ENCODE measurements at regions not wholly inside any gene's neighbourhood (a gene's known extent, or its start where the extent isn't known, plus 50 kb on each side); places are given as distances from the start of the nearest gene placed in this dataset.

- Histone ChIP-seq H3K27ac (ENCODE audit: extremely low read depth, low read depth, low read length) (no peak overlapping the region), H3K9me3 (ENCODE audit: control insufficient read depth, insufficient read depth, low read depth, low read length) (no peaks in the 10 kb centered on the region), H3K4me1 (ENCODE audit: control insufficient read depth, insufficient read depth, low read length) (no peaks in the 10 kb centered on the region), H3K4me3 (ENCODE audit: low read depth, low read length) (no peak overlapping the region), H3K36me3 (ENCODE audit: control insufficient read depth in 2 of 2, insufficient read depth in 1 of 2, low read length in 2 of 2) (no peaks in the 10 kb centered on the region)
- CTCF ChIA-PET = interaction anchor here (0.6 kb wide), 1 partner anchor 299 kb away, joined by 3 read pairs; no protein-coding TSS in a partner anchor
- POLR2A ChIA-PET = no interaction called here
- TF ChIP-seq ZNF214 (tag by site-specific recombination; IDR thresholded peaks at IDR 0.05; ENCODE audit: borderline replicate concordance) = no peak
- TF ChIP-seq ZBTB6 (tag by site-specific recombination; IDR thresholded peaks at IDR 0.05) = no peak
- TF ChIP-seq ZNF670 (tag by site-specific recombination; IDR thresholded peaks at IDR 0.05; ENCODE audit: low read depth) = no peak
- no peak for TF ChIP-seq ZNF112 (tag by site-specific recombination; IDR thresholded peaks at IDR 0.05)
- TF ChIP-seq, protein P1, sequence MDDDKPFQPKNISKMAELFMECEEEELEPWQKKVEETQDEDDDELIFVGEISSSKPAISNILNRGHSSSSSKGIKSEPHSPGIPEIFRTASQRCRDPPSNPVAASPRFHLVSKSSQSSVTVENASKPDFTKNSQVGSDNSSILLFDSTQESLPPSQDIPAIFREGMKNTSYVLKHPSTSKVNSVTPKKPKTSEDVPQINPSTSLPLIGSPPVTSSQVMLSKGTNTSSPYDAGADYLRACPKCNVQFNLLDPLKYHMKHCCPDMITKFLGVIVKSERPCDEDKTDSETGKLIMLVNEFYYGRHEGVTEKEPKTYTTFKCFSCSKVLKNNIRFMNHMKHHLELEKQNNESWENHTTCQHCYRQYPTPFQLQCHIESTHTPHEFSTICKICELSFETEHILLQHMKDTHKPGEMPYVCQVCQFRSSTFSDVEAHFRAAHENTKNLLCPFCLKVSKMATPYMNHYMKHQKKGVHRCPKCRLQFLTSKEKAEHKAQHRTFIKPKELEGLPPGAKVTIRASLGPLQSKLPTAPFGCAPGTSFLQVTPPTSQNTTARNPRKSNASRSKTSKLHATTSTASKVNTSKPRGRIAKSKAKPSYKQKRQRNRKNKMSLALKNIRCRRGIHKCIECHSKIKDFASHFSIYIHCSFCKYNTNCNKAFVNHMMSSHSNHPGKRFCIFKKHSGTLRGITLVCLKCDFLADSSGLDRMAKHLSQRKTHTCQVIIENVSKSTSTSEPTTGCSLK (tag by site-specific recombination; IDR thresholded peaks at IDR 0.05) = no peak
- TF ChIP-seq ZNF571 (tag by site-specific recombination; IDR thresholded peaks at IDR 0.05) = no peak
- TF ChIP-seq ZSCAN5A (tag by site-specific recombination; IDR thresholded peaks at IDR 0.05) = no peak
- no peak for TF ChIP-seq ZNF510 (tag by site-specific recombination; IDR thresholded peaks at IDR 0.05; ENCODE audit: insufficient replicate concordance)
- TF ChIP-seq ZFP3 (tag by site-specific recombination; IDR thresholded peaks at IDR 0.05; ENCODE audit: low read depth) = no peak
- no peak for TF ChIP-seq ZNF157 (tag by site-specific recombination; IDR thresholded peaks at IDR 0.05)
- TF ChIP-seq ZNF138 (tag by site-specific recombination; IDR thresholded peaks at IDR 0.05; ENCODE audit: borderline replicate concordance) = no peak
- no peak for TF ChIP-seq ZNF664 (tag by site-specific recombination; IDR thresholded peaks at IDR 0.05)
- TF ChIP-seq, protein P2, sequence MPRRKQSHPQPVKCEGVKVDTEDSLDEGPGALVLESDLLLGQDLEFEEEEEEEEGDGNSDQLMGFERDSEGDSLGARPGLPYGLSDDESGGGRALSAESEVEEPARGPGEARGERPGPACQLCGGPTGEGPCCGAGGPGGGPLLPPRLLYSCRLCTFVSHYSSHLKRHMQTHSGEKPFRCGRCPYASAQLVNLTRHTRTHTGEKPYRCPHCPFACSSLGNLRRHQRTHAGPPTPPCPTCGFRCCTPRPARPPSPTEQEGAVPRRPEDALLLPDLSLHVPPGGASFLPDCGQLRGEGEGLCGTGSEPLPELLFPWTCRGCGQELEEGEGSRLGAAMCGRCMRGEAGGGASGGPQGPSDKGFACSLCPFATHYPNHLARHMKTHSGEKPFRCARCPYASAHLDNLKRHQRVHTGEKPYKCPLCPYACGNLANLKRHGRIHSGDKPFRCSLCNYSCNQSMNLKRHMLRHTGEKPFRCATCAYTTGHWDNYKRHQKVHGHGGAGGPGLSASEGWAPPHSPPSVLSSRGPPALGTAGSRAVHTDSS (tag by site-specific recombination; IDR thresholded peaks at IDR 0.05) = no peak
Measured at GRCh38 chr3:194073926-194074325, 62.0 kb upstream of the HES1 start.

DNA sequence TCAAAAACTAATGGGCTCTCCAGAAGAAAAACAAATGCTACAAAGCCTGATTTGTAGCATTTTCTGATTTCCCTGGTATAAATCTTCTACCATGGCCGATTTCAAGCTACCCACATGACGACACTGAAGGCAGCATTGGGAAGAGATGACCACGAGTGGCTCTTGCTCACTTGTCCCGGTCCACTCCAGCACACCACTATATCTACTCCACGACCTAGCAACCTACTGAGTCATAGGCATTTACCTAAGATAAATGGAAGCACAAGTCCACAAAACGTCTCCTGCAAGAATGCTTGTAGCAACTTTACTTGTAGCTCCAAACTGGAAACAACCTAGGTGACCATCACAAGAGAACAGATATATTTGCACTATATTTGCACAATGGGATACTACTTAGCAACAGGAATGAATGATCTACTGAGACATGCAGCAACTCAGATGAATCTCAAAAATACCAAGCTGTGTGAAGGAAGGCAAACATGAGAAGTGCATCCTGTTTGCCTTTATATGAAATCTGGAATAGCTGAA is 60.8 kb upstream of the HES1 start:
- Histone ChIP-seq H3K9me3 (ENCODE audit: control insufficient read depth, insufficient read depth, low read depth, low read length) (no peaks in the 10 kb centered on the region), H3K4me3 (ENCODE audit: low read depth, low read length) (no peak overlapping the region), H3K36me3 (ENCODE audit: control insufficient read depth in 2 of 2, insufficient read depth in 1 of 2, low read length in 2 of 2) (no peaks in the 10 kb centered on the region), H3K4me1 (ENCODE audit: control insufficient read depth, insufficient read depth, low read length) (no peaks in the 10 kb centered on the region), H3K27ac (ENCODE audit: extremely low read depth, low read depth, low read length) (no peak overlapping the region)
- CTCF ChIA-PET = interaction anchor here (0.7 kb wide), 1 partner anchor 411 kb away, joined by 3 read pairs; no protein-coding TSS in a partner anchor
- TF ChIP-seq KLF16 (tag by site-specific recombination; IDR thresholded peaks at IDR 0.05) = no peak
- 0 out of 2 replicates have a peak, but pooled peaks have one; percentile 10 for TF ChIP-seq ZNF121 (tag by site-specific recombination; IDR thresholded peaks at IDR 0.05)
- POLR2A ChIA-PET = no interaction called here

Data from HEK293 (cell line).